HG02840 (cell line): ENCODE measurements at regions not wholly inside any gene's neighbourhood (a gene's known extent, or its start where the extent isn't known, plus 50 kb on each side); places are given as distances from the start of the nearest gene placed in this dataset.
"Not testable (repeated sequence)": the region's sequence is repeated elsewhere in the genome, so short reads cannot be mapped to it uniquely, and the experiment has no call there.

Experiments used
- ATAC-seq: cut with Tn5 transposase; IDR thresholded peaks from one replicate; pipeline ENCODE4 v1.9.1; 2021; ENCODE audit warnings: mild to moderate bottlenecking, moderate library complexity, moderate number of reproducible peaks; ENCODE audit not compliant: unreplicated experiment, low FRiP score

DNA sequence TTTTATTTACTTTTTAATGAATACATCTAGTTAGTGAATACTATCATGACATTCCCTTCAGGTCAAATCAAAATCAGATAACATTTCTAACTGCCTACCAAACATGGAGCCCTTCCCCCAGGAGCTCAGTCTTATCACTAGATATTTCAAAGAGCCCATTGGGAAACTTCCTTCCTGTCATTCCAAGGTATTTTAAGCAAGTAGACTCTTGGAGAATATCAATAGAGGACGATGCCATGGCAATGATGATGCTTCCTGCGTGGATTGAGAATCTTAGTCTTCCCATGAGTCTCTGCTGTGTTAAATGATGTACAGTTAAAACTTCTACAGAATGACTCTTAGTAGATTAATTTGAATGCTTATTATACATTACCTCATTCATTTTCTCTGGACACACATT is 384.9 kb downstream of the CENPW start:
- ATAC-seq, result no peak

DNA sequence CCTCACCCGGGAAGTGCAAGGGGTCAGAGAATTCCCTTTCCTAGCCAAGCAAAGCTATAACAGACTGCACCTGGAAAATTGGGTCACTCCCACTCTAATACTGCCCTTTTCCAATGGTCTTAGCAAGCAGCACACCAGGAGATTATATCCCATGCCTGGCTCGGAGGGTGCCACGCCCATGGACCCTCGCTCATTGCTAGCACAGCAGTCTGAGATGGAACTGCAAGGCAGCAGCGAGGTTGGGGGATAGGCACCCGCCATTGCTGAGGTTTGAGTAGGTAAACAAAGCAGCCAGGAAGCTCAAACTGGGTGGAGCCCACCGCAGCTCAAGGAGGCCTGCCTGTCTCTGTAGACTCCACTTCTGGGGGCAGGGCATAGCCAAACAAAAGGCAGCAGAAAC is 386.5 kb downstream of the CENPW start:
- not testable (repeated sequence) for ATAC-seq

DNA sequence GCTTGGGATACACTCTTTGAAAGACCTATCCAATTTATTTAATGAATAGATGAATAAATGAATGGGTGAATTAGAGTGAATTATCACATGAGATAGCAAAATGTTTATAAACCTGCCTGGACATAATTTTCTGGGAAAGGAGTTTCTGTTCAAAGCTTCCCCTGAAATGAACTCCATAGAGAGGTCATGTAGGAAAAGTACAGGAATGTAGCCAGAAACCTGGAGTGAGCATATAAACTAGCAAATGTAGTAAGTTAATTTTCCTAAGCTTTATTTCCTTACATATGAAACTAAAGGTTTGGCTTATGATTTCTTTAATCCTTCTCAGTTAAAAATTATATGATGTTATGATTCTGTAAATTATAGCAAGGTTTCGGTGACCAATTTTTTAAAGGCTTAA is 380.3 kb upstream of the RSPO3 start:
- ATAC-seq, result no peak

DNA sequence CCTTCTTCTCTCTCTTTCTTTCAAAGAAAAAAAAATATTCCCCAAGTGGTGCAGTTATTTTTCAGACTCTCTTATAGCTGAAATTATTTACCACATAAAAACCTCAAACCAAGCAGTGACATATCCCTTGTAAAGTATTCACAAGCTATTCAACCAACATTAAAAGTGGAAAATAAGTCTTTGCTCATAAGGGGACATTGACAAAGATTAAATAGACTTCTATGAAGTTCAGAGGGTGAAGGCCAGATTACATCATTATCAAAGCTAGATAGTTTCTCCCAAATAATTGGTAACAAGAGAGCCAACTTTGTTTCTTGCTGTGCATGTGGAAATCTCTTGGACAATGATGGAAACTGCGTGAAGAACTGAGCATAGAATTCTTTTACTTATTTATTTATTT is 379.8 kb upstream of the RSPO3 start:
- ATAC-seq, result no peak

DNA sequence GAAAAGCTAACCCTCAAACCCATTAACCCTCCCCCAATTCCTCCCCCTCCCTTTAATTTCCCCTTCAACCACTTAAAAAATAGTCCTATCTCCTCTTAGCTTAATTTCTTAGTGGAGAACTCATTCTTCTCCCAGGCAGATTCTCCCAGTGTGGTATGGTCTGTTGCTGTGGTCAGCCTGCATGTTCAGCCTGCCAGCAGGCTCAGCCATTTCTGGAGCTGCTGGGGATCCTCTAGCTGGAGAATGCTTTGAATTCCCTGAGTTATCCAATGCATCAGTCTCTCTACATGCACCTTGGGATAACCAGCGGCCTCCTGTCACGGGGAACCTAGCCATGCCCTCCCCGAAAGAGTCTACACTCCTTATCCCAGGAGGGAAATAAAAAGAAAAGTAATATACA is 375.4 kb upstream of the RSPO3 start:
- ATAC-seq, result no peak

DNA sequence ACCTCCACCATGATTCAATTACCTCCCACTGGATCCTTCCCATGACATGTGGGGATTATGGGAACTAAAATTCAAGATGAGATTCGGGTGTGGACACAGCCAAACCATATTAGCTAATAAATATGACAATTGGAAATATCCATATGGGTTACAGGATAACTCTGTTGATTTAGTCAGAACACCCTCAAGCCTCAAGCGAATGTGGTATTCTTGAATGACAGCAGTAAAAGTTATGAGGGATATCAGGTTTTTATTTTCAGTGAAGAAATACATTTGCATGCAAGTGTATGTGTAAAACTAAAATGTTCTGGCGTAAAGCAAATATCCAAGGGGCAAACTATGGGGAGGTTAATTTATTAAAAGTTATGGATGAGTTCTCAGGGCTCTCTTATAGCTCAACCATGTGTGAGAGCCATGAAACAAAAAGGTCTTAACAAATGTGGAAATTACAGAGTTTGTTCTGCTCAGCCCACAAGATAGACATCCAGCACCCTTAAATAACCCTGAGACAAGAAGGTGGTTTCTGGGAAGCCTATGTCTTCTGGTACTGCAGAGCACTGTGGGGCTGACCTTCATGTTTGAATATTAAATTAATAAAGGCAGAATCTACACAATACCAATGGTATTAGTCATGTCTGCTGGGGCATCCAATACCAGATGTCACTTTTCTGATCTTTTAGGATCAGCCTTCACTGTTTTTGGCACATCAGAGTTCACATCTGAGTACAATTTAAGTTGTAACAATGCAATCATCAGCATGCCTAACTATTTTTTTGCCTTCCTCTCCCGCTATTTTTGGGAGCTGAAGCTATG is 370.5 kb upstream of the RSPO3 start:
- ATAC-seq, result no peak

DNA sequence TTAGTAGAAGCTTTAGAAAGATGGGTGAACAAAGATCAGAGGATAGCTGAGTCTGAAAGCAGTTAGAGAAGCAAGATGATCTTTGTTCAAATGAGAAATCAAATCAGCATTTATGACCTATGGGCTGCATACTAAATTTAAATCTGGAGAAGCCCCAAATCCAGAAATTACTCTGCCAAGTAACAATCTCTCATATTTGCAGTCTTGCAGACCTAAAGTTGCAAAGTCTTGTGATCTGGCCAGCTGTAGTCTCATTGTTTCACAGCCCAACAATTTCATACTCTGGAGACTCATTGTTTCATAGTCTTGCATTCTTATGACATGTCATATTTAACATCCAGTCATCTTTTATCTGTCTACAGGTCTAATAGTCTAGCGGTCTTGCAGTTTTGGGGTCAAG is 364.9 kb upstream of the RSPO3 start:
- ATAC-seq, result no peak

DNA sequence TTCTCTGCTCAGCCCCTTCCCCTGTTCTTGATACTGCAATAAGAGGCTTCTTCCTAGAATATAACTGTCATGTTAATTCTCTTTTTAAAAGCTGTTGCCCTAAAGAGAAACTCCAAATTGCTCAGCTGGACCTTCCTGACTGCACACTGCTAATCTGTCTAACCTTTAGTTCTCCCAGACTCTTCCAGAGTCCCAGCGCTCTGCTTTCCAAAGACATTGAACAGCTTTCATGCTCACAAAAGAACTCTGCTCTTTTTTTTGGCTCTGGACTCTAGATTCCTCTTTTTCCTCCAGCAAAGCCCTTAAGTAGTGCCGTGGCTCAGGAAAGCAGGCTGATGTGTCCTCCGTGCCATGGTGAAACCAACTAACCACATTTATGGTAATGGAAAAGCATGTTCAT is 356.6 kb upstream of the RSPO3 start:
- no peak for ATAC-seq

DNA sequence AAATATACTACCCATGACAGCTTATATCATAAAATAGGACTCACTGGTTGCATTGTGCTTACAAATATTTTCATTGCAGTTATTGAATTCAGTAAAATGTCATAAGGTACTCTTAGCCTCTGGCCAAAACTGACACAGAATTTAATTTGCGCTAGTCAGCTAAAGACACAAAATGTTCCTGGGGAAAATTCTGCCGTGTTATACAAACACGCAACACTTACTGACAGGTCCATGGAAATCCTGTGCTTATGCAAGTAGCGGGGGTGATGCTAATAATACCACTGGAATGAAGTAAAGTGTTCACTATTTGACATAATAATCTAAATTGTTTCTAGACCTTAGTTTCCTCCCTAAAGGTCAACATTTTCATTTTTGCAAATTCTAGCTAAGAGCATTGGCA is 354.4 kb upstream of the RSPO3 start:
- no peak for ATAC-seq

DNA sequence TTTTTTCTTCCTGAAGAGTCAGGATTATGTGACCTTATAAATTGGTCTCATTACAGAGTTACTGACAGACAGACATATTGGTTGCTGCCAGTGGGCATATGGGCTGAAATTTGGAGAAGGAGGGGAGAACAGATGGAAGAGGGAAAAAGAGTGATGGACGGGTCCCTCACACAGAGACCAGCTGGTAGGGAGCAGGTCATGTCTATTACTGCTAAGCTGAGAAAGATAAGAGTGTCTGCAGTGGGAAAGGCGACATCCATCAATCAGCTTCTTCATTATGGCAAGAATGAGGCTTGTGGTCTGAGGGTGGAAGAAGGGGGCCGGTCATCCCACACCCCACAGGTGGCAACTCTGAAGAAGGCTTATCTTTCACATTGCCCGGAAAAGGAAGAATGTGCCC is 353.8 kb upstream of the RSPO3 start:
- no peak for ATAC-seq

DNA sequence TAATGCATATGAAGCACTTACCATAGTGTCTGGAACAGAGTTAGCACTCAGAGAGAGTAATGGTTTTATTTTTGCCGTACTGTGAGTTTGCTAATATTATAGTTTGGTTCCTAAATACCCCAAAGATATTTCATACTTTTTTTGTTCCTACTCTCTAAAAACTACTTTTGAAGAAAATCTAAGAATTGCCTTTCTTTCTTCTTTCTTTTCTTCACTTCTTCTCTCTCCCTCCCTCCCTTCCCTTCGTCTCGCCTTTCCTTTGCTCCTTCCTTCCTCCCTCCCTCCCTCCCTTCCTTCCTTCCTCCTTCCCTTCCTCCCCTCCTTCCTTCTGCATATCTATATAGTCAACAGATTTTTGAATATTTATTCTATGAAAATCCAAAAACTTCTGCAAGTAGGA is 351.7 kb upstream of the RSPO3 start:
- no peak for ATAC-seq

DNA sequence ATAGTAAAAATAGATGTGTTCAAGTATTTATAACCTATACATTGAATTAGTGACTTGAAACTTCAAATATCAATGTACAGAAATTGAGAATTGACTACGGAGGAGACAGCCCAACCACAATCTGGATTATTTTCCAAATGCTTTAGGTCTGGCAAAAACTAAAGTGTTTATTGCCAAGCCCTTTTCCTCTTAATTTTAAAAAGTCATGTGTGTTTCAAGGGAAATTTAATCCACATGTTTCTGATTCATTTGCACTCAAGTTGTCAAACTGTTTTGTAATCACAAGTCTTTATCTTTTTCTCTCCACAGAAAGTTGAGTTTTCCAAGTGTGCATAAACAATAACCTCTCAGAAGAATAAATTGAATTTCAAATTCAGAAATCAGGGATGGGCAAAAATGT is 350.8 kb upstream of the RSPO3 start:
- no peak for ATAC-seq

DNA sequence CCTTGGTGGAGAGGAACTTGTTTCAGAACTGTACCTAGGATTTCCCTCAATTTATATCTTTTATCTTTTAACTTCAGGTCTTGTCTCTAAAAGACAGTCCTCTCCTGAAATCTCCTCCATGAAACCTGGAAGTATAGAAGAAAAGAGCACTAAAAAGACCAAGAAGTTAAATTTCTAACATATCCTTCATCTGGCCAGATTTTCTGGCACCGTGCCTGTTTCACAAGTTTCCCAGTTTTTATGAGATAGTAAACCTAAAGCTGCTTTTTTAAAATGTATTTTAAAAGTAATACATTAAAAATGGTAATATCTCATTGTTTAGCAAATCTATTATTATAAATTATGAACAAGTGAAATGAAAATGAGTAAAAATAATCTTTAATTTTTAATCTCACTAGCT is 348.3 kb upstream of the RSPO3 start:
- no peak for ATAC-seq

DNA sequence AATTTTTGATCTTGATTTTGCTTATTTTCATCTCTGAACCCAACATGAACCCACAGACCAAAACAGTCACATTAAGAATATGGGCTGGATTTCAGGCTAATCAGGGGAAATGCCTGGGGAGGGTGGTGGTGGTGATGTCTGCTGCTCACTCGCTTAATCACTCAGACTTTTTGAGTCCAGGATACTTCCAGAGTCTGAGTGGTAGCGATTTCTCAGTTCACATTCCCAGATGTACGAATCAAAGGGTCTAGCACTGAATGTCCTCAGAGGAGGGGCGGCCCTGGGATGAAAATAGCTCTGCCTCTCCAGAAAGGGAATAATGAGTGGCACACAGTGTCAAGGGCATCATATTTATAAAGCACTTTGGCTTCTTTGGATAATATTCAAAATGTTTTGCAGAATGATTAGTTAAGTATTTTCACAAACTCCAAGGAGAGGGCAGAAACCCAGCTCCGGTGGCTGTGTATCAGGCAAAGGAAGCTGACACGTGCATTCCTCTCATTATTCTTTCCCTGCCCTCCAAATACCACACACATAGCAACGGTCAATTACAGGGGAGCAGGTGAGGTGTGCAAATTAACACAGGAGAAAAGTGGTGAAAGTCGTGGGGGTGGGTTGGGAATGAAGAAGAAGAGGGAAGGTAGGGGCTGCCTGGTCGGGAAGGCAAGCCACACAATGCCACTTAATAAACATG is 345.2 kb upstream of the RSPO3 start:
- no peak for ATAC-seq

DNA sequence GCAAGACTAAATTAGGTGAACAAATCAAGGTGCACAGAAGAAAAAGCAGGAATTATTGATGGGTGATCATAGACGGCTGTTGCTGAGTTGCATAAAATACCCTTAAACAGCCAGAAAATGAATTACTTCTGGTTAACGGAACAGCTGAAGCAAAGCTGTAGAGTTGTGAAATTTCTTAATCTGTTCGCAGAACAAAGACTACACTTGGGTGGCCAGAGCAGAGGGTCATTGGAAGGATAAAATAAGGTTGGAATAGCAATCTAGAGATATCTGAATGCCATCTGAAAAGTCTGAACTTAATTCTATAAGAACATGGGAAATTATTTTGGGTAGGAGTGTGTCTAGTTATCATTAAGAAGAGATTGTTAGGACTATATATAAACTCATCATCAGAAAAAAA is 339.1 kb upstream of the RSPO3 start:
- ATAC-seq, result no peak

DNA sequence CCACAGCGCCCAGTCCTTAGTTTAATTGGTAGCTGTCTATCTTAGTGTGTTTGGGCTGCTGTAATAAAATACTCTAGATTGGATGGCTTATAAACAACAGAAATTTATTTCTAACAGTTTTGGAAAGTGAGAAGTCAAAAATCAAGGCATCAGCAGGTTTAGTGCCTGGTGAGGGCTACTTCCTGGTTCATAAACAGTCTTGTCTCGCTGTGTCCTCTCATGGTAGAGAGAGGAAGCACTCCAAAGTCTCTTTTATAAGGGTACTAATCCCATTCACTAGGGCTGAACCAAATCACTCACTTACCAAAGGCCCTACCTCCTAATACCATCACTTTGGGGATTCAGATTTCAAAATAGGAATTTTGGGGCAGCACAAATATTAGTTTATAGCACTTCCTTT is 336.9 kb upstream of the RSPO3 start:
- no peak for ATAC-seq

DNA sequence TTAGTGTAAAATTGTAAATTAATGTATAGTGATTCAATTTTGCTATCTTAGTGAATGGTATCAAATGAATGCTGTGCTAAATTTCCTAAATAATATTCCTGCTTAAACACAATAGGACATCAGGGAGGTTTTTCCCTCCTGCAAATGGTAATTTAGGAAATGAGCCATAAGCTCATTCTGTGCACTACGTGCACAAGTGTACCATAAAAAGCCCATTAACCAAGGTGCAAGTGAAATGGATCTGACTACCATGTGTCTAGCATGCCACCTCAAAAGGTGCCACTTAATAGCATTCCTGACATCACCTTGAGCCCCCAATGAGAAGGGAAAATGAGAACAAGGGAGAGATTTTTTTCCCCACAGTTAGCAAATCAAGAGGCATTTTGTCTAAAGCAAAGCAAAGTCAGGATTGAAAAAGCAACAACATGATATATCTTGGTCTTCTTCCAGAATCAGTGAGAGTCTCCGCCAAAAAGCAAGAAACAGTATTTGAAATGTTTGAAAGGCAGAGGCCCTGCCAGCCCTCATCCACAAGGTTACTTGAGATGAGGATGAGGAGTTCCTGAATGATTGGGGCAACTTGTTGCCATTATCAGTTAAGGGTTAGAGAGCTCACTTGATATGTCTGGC is 334.2 kb upstream of the RSPO3 start:
- no peak for ATAC-seq

DNA sequence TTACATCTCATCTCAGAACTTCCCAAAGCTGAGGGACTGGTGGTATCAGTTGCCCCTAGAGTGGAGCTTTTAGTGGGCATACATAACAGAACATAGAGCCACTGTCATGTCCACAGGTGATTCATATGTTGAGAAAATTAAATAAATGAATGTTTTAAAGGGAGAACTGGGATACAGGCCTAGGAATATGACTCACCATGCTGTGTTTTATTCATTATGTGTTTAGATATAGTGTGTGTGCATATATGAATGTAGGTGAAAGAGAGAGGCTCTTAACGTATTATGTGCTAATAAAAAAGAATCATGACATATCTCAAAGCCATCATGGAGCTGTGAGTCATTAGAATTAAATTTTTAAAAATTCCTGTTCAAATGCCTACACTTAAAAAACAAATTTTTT is 332.2 kb upstream of the RSPO3 start:
- no peak for ATAC-seq

DNA sequence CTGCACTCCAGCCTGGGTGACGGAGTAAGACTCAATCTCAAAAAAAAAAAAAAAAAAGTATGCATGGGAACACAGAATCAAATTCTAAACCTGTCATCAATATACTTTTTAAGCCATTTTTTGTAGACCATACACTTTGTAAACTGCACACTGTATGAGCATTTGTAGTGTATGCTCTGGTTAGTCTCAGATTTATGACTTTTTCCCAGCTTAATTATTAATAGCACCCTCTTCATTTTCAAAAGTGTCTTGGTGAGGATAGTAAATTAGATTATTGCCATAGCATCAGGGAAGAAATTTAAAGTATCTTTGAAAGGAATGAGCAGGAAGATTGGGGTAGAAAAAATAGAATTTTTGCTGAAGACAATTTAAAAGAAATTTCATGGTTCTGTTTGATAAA is 330.8 kb upstream of the RSPO3 start:
- ATAC-seq, result no peak

DNA sequence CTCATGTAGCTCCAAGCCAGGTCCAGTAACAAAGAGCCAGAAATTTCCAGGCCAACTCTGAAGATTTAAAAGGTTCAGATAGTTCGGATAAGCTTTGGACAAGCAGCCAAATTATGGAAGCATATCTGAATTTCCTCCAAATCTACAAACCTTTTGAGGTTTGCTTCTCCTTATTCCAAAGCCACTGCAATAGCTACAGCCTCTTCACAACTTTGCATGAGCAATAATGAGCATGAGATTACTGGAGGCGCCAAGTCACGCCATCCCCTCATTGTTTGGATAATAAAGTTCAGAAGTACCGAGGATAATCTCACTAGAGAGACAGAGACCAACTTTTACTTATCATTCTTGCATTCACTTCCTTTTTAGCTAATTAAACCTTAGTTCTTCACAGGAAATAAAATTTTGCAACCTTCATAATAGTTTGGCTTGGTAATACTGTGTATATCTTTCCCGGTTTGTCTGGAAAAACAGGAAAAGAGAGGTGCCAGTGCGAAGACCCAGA is 329.6 kb upstream of the RSPO3 start:
- no peak for ATAC-seq

DNA sequence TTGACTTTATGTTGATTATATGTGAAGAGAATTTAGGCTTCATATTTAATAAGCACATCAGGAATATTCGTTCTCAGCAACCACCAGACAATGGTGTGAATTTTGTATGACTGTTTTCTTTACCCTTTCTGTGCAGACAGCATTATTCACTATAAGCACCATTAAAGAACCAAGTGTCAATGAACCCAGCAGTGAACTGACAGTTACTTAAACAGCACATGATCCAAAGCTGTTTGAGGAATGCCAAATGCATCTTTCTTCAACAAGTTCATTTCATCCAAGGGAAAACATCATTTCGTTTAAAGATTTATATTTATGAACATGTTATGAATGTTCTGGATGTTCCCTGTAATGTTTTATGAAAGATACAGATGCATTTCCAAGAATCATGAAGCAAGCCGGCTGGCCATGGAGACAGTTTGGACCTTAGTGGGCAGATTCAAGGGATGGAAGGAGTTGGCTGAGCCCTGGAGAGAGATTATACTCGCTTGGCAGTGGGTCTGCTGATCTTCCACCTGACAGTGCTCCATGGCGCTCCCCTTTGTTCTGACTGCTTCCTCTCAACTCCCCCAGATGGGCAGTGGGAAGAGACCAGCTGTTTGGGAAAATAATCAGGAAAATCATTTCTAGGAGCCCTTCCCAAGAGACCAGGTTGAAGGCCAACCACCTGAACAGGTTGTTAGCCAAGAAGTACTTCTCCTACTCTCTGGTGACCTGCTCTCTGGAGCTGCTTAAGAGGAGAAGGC is 326.0 kb upstream of the RSPO3 start:
- no peak for ATAC-seq
